Skeletal muscle tissue (tissue), 3 donors: ENCODE measurements at regions not wholly inside any gene's neighbourhood (a gene's known extent, or its start where the extent isn't known, plus 50 kb on each side); places are given as distances from the start of the nearest gene placed in this dataset.

ENCODE experiments used
- H3K27ac ChIP-seq: one replicate; pipeline ENCODE4 v1.7.0; 2013; ENCODE audit warnings: mild to moderate bottlenecking, low read depth, low read length, inconsistent platforms
- H3K27me3 ChIP-seq, 3 donors: one replicate each; pipeline ENCODE4 v1.7.0; 2013; ENCODE audit warnings: low read length in 3 of 3; ENCODE audit not compliant: control insufficient read depth in 3 of 3, insufficient read depth in 3 of 3
- H3K36me3 ChIP-seq, 3 donors: one replicate each; pipeline ENCODE4 v1.7.0; 2013; ENCODE audit warnings: low read length in 3 of 3; ENCODE audit not compliant: control insufficient read depth in 3 of 3, insufficient read depth in 3 of 3
- H3K4me1 ChIP-seq, 3 donors: one replicate each; pipeline ENCODE4 v1.7.0; 2013; ENCODE audit warnings: low read length in 3 of 3, mild to moderate bottlenecking in 3 of 3; ENCODE audit not compliant: control insufficient read depth in 3 of 3, insufficient read depth in 3 of 3
- H3K4me3 ChIP-seq, 3 donors: one replicate each; pipeline ENCODE4 v1.7.0; 2013; ENCODE audit warnings: low read length in 3 of 3
- H3K9ac ChIP-seq, 3 donors: one replicate each; pipeline ENCODE4 v1.7.0; 2013; ENCODE audit warnings: low read length in 3 of 3, mild to moderate bottlenecking in 3 of 3, moderate library complexity in 2 of 3, low read depth in 1 of 3
- H3K9me3 ChIP-seq, 3 donors: one replicate each; pipeline ENCODE4 v1.7.0; 2013; ENCODE audit warnings: low read length in 3 of 3; ENCODE audit not compliant: control insufficient read depth in 3 of 3
- donor health status: Osteomylitis.

DNA sequence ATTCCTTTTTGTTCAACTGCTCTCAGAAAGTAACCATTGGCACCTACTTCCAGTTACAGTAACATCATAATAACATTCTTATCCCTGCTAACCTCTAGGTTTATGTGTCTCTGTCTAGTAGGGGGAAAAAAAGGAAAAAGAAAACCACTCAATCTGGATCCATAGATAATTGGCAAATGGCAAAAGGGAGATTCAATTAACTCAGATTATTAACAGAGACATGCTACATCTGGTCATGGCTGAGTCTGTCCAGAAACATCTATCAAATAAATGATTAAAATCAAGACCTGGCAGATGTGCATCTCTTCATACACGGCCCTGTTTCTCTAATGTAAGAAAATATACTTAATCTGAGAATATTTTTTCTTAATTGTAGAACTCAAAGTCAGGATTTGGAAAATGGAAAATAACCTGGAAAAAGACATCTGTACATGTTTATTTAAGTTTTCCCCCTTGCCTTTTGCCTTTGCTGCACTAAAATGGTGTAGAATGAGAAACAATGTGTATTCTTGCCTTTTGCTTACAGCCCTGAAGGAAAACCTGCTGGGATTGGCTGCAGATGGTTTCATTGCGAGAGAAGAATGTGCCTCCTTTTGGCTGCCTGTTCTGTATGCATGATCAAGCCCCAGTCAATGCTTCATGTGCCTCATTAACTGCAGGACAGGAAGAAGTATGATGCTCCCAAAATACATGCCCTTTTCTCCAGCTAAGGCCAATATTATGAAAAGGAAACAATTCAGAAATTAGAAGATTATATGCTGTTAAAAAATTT lies 921.6 kb upstream of the PCDH20 start:
- Histone ChIP-seq H3K4me1 (no peaks in the 10 kb centered on the region), H3K27ac (no peak overlapping the region), H3K27me3 (no peaks in the 10 kb centered on the region), H3K9ac (no peak overlapping the region), H3K36me3 (no peaks in the 10 kb centered on the region), H3K4me3 (no peak overlapping the region), H3K9me3 (no peaks in the 10 kb centered on the region)

DNA sequence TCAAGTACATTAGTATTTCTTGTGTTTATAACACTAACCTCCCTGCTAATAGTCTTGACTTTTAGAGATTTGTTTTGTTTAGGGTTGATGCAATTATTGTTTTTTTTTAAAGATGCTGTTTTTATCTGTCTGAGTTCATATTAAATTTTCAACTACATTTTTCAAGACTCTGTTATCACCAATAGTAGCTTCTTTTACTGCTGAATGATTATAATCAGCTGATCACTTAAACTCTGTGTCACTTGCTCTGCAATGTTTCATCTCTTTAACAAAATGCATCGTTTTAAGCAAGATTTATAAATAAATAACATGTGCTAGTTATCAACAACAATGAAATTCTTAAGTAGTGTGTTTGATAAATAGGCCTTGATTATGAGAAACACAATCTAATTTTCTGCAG lies 920.9 kb upstream of the PCDH20 start:
- no peaks in the 10 kb centered on the region for H3K36me3 ChIP-seq

DNA sequence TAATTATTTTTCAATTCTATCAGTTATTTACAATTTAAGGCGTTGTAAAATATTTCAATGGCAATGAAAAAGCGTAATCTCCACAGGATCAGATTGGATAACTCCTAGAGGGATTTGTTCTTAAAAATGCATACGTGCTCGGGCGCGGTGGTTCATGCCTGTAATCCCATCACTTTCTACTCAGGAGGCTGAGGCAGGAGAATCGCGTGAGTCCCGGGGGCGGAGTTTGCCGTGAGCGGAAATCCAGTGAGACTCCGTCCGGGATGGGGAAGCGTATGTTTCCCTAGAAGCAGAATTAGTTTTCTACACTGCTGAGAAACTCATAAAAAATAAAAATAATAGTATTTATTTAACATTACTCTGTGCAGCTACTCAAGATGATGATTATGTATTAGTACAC lies 917.8 kb upstream of the PCDH20 start:
- H3K27me3 ChIP-seq: no peaks in the 10 kb centered on the region
- H3K9me3 ChIP-seq: no peaks in the 10 kb centered on the region
- no peaks in the 10 kb centered on the region for H3K4me1 ChIP-seq
- H3K4me3 ChIP-seq: no peak overlapping the region
- H3K36me3 ChIP-seq: no peaks in the 10 kb centered on the region
- H3K27ac ChIP-seq: no peak overlapping the region
- H3K9ac ChIP-seq: no peak overlapping the region

More for the DNA sequence above, 920.9 kb upstream of the PCDH20 start:
- Histone ChIP-seq H3K27ac (no peak overlapping the region), H3K4me1 (no peaks in the 10 kb centered on the region), H3K9ac (no peak overlapping the region), H3K9me3 (no peaks in the 10 kb centered on the region), H3K4me3 (no peak overlapping the region), H3K27me3 (no peaks in the 10 kb centered on the region)

GRCh38 chr13:62331384-62331783 lies 915.7 kb upstream of the PCDH20 start:
- Histone ChIP-seq H3K9me3 (no peaks in the 10 kb centered on the region), H3K27ac (no peak overlapping the region), H3K27me3 (no peaks in the 10 kb centered on the region), H3K4me3 (no peak overlapping the region), H3K4me1 (no peaks in the 10 kb centered on the region), H3K36me3 (no peaks in the 10 kb centered on the region), H3K9ac (no peak overlapping the region)

GRCh38 chr13:62327367-62327766 lies 911.7 kb upstream of the PCDH20 start:
- Histone ChIP-seq H3K9ac (no peak overlapping the region), H3K4me3 (no peak overlapping the region)

GRCh38 chr13:62324842-62325241 lies 909.2 kb upstream of the PCDH20 start:
- H3K9me3 ChIP-seq: no peaks in the 10 kb centered on the region
- no peaks in the 10 kb centered on the region for H3K27me3 ChIP-seq
- no peak overlapping the region for H3K9ac ChIP-seq
- H3K4me3 ChIP-seq: no peak overlapping the region
- H3K36me3 ChIP-seq: no peaks in the 10 kb centered on the region
- no peak overlapping the region for H3K27ac ChIP-seq
- H3K4me1 ChIP-seq: no peaks in the 10 kb centered on the region

More at GRCh38 chr13:62327367-62327766, 911.7 kb upstream of the PCDH20 start:
- H3K27ac ChIP-seq: no peak overlapping the region
- no peaks in the 10 kb centered on the region for H3K36me3 ChIP-seq
- H3K4me1 ChIP-seq: no peaks in the 10 kb centered on the region
- H3K27me3 ChIP-seq: no peaks in the 10 kb centered on the region
- no peaks in the 10 kb centered on the region for H3K9me3 ChIP-seq

GRCh38 chr13:62321895-62322294 lies 906.2 kb upstream of the PCDH20 start:
- Histone ChIP-seq H3K9ac (no peak overlapping the region), H3K4me1 (no peaks in the 10 kb centered on the region), H3K36me3 (no peaks in the 10 kb centered on the region), H3K27me3 (no peaks in the 10 kb centered on the region), H3K4me3 (no peak overlapping the region), H3K27ac (no peak overlapping the region), H3K9me3 (no peaks in the 10 kb centered on the region)

DNA sequence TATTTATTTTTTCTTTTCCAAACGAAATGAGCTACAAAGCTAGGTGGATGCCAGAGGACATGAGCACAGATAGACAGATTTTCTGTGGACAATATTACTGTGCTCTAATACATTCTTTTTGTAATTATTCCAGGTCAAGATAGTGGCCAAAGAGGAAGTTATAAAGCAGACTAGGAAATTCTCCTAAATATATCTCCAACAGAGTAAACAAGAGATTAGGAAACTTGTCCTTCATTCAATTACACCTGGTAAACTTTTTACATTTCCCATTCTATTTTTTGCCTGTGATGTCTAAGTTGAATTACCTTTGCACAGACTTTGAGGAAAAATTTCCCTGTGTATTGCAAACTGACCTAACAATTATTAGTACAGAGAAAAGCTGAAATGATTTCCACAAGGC lies 905.5 kb upstream of the PCDH20 start:
- Histone ChIP-seq H3K9ac (no peak overlapping the region), H3K4me1 (no peaks in the 10 kb centered on the region), H3K27me3 (no peaks in the 10 kb centered on the region), H3K36me3 (no peaks in the 10 kb centered on the region), H3K9me3 (no peaks in the 10 kb centered on the region), H3K27ac (no peak overlapping the region), H3K4me3 (no peak overlapping the region)

GRCh38 chr13:62320129-62321108 lies 904.8 kb upstream of the PCDH20 start:
- no peaks in the 10 kb centered on the region for H3K36me3 ChIP-seq
- H3K27ac ChIP-seq: no peak overlapping the region
- no peak overlapping the region for H3K4me3 ChIP-seq
- no peaks in the 10 kb centered on the region for H3K9me3 ChIP-seq
- H3K4me1 ChIP-seq: no peaks in the 10 kb centered on the region
- no peaks in the 10 kb centered on the region for H3K27me3 ChIP-seq
- no peak overlapping the region for H3K9ac ChIP-seq

DNA sequence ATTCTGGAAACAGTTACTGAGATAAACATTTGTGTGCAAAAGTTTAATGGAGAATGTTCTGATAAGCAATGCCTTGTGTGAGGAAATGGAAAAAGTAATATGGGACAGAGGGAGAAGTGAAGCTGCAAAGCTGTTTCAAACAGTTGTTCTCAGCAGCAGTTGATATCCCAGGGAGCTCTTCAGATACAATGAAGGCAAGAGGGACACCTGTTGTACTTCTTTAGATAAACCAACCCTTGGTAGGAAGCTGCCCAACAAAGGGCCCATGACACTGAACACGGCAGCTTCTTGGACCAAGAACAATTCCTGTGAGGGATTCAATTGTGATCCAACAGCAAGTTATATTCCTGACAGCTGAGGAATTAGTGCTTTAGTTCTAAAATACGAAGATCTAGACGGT lies 894.3 kb upstream of the PCDH20 start:
- Histone ChIP-seq H3K9ac (no peak overlapping the region), H3K36me3 (no peaks in the 10 kb centered on the region), H3K4me3 (no peak overlapping the region), H3K27ac (no peak overlapping the region), H3K9me3 (no peaks in the 10 kb centered on the region), H3K27me3 (no peaks in the 10 kb centered on the region), H3K4me1 (no peaks in the 10 kb centered on the region)
